Prostate gland (tissue), 2 donors: ENCODE measurements at regions not wholly inside any gene's neighbourhood (a gene's known extent, or its start where the extent isn't known, plus 50 kb on each side); places are given as distances from the start of the nearest gene placed in this dataset.

Source experiments
- DNase-seq: peaks from one replicate; pipeline ENCODE4 v3.0.0-alpha.2; 2019; ENCODE audit warnings: low spot score
- H3K27ac ChIP-seq, 2 donors: fragments of 200-600 bp; sonication (generic); 2 replicates each; pipeline ENCODE4 v1.5.1; 2017 to 2019
- H3K27me3 ChIP-seq: fragments of 200-600 bp; sonication (generic); replicated peaks from 2 replicates; pipeline ENCODE4 v1.5.1; 2019; ENCODE audit not compliant: insufficient read depth
- H3K36me3 ChIP-seq, 2 donors: fragments of 200-600 bp; sonication (generic); 1 replicate in 1 of 2; 2 replicates in 1 of 2; pipeline versions ENCODE4 v1.5.1 to v1.8.1; 2017 to 2019
- H3K4me1 ChIP-seq: fragments of 200-600 bp; sonication (generic); replicated peaks from 2 replicates; pipeline ENCODE4 v1.5.1; 2019
- H3K4me3 ChIP-seq, 2 donors: fragments of 200-600 bp; sonication (generic); 2 replicates each; pipeline ENCODE4 v1.5.1; 2017 to 2019
- H3K9me3 ChIP-seq: fragments of 200-600 bp; sonication (generic); 2 replicates; pipeline ENCODE4 v1.5.1; 2017
- POLR2A ChIP-seq: fragments of 450-650 bp; IDR thresholded peaks from one replicate; pipeline ENCODE4 v1.6.1; 2016; ENCODE audit warnings: antibody characterized with exemption, mild to moderate bottlenecking
- POLR2AphosphoS5 ChIP-seq: sonication (generic); formaldehyde crosslinking; IDR thresholded peaks from one replicate; pipeline ENCODE4 v1.6.1; 2017; ENCODE audit warnings: antibody characterized with exemption
- WGBS: methylation state at CpG from one replicate; pipeline ENCODE4 v1.1.5; 2018; 5-methylcytosine and 5-hydroxymethylcytosine counted together
- intact Hi-C: fragments of 100-400 bp; cut with DNase I; formaldehyde crosslinking; loops from one replicate; pipeline ENCODE4 v1.14.2; 2022
- TF ChIP-seq, protein P1 (sequence below), 4 experiments: fragments of 200-600 bp in 2 of 4; fragments of 450-650 bp in 2 of 4; sonication (generic) in 2 of 4; IDR thresholded peaks; 1 replicate in 3 of 4; 2 replicates in 1 of 4; pipeline ENCODE4 v1.5.1; 2016 to 2019; ENCODE audit warnings: antibody characterized with exemption in 4 of 4, mild to moderate bottlenecking in 2 of 4, moderate library complexity in 2 of 4

DNA sequence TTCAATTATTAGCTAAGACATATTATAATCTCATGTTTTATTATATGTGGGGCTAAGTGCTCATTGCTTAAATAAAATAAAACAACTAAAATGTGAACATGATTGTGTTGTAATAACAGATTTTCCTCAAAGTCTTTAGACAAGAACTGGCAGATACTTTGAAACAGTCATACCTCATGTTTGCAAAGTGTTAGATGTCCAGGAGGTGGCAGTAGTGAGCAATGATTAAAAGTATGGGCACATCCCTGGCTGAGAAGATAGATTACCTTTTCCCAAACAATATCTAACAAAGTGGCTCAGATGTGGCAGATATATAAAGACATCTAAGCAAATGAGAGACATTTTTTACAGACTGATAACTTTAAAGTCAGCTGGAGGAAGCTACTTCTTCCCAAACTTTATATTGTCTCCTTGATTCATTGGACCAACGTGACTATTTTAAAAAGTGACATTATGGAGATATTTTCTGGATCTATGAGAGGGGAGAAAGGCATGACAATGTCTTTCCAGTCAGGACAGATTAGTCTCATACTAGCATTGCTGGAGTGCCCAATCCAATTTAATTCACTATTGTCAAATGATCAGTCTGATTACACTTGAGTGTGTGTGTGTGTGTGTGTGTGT lies 269.8 kb downstream of the S1PR1 start:
- Histone ChIP-seq H3K36me3 (no peaks in the 10 kb centered on the region), H3K27ac (no peak overlapping the region), H3K9me3 (no peaks in the 10 kb centered on the region), H3K27me3 (no peaks in the 10 kb centered on the region), H3K4me3 (no peak overlapping the region), H3K4me1 (no peaks in the 10 kb centered on the region)
- 36% methylated on average over 1 of the region's 1 CpG for WGBS
- peak; percentile 6 for DNase-seq
- intact Hi-C loops = no loop called here
- TF ChIP-seq POLR2A = no peak
- TF ChIP-seq, protein P1, sequence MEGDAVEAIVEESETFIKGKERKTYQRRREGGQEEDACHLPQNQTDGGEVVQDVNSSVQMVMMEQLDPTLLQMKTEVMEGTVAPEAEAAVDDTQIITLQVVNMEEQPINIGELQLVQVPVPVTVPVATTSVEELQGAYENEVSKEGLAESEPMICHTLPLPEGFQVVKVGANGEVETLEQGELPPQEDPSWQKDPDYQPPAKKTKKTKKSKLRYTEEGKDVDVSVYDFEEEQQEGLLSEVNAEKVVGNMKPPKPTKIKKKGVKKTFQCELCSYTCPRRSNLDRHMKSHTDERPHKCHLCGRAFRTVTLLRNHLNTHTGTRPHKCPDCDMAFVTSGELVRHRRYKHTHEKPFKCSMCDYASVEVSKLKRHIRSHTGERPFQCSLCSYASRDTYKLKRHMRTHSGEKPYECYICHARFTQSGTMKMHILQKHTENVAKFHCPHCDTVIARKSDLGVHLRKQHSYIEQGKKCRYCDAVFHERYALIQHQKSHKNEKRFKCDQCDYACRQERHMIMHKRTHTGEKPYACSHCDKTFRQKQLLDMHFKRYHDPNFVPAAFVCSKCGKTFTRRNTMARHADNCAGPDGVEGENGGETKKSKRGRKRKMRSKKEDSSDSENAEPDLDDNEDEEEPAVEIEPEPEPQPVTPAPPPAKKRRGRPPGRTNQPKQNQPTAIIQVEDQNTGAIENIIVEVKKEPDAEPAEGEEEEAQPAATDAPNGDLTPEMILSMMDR (IDR thresholded peaks at IDR 0.05) = peak in 3 of 4 experiments; percentile 18 to 56 (median 35)

DNA sequence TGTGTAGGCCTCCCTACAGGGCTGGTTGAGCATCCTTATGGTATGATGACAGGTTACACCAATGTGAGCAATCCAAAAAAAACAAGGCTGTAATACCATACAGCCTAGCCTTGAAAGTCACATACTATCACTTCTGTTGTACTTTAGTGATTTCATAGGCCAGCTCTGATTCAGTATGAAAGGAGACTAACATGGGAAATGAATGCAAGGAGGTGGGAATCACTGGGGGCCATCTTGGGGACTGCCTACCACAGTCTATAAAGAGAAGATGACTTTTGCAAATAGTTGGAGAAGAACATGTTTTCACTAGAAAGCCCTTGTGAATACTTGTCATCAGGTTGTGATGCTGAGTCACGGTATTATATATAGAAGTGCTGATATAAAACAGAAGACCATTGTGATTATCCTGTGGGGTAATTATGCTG lies 270.7 kb downstream of the S1PR1 start:
- intact Hi-C loops = no loop called here
- TF ChIP-seq POLR2AphosphoS5 = no peak
- H3K27me3 ChIP-seq = no peaks in the 10 kb centered on the region
- H3K27ac ChIP-seq = no peak overlapping the region
- DNase-seq = no peak
- 70% methylated on average over 1 of the region's 1 CpG for WGBS
- H3K9me3 ChIP-seq = no peaks in the 10 kb centered on the region
- no peak overlapping the region for H3K4me3 ChIP-seq
- no peaks in the 10 kb centered on the region for H3K36me3 ChIP-seq
- no peaks in the 10 kb centered on the region for H3K4me1 ChIP-seq

DNA sequence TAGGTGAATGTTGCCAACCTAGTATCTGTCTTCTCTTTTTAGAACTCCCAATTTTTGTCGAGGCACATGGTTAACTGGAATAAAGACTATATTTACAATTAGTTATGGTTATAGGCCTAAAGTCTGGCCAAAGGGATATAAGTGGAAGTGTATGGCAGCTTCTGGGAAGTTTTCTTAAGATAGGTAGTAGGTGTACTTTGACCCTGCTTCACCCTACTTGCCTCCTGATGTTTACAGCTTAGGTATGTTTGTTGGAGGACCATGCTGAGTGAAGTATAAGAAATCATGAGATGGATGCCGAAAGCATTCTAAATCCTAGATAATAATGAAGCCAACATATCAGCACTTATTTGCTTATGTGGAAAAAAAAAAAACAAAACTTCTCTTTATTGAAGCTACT lies 272.1 kb downstream of the S1PR1 start:
- no peak for DNase-seq
- H3K27ac ChIP-seq = no peak overlapping the region
- no peaks in the 10 kb centered on the region for H3K27me3 ChIP-seq
- no peaks in the 10 kb centered on the region for H3K9me3 ChIP-seq
- H3K36me3 ChIP-seq = no peaks in the 10 kb centered on the region
- TF ChIP-seq POLR2A (no peak), POLR2AphosphoS5 (no peak)
- TF ChIP-seq, protein P1 (IDR thresholded peaks at IDR 0.05) = no peak
- intact Hi-C loops = no loop called here
- 98% methylated on average over 2 of the region's 2 CpGs for WGBS
- H3K4me1 ChIP-seq = no peaks in the 10 kb centered on the region
- H3K4me3 ChIP-seq = no peak overlapping the region

DNA sequence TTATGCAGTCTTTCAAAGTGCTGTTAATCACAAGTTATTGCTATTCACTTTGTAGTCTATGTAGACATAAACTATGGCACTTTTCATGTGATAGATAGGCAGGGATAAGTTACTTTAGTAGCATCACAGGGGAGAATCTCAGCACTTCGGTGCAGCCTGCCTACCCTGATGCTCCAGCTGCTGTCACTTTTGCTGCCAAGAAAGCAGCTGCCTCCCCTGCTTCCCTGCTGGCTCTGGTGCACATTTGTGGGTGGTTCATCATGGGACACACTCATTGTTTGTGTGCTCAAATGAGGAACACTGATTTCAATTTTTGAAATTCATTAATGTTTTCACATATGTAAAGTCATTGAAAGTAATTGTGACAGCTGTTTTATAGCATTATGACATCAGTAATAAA lies 272.6 kb downstream of the S1PR1 start:
- intact Hi-C loops = no loop called here
- Histone ChIP-seq H3K27me3 (no peaks in the 10 kb centered on the region), H3K27ac (no peak overlapping the region), H3K4me1 (no peaks in the 10 kb centered on the region), H3K9me3 (no peaks in the 10 kb centered on the region), H3K4me3 (no peak overlapping the region), H3K36me3 (no peaks in the 10 kb centered on the region)
- WGBS = 39% methylated on average over 1 of the region's 1 CpG
- TF ChIP-seq POLR2A (no peak), POLR2AphosphoS5 (no peak)
- TF ChIP-seq, protein P1 (IDR thresholded peaks at IDR 0.05) = no peak
- DNase-seq = no peak

DNA sequence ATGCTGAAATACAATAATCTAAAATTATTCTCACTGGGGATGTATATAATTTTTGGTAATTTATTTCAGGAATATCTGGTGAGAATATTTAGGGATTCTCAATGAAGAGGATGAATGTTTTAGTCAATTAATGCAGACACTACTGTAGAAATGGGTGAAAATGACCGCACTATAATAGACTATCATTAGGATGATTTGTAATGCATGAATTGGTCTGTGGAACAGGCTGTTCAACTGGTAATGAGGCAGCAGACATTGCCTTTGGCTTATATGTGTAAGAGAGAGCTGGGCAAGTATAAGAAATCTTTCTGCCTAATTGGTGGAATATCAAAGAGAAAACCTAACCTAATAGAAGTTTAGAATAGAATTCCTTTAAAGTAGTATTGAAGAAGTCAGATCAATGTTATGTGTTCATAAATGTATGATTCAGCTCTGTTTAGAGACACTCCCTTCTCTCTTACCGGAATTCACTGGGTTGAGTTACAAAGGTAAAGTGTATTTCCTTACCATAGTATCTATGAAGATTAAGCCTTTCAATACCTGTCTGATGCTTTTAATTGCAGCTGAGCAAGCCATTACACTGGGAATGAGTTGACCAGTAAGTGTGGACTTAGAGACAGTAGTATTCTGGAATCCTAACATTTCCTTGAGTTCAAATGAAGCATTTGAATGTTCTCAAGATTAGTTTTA lies 274.5 kb downstream of the S1PR1 start:
- H3K27ac ChIP-seq = no peak overlapping the region
- no peak for DNase-seq
- intact Hi-C loops = no loop called here
- no peak for TF ChIP-seq POLR2AphosphoS5
- no peak for TF ChIP-seq POLR2A
- TF ChIP-seq, protein P1 (IDR thresholded peaks at IDR 0.05) = no peak
- H3K9me3 ChIP-seq = no peaks in the 10 kb centered on the region
- WGBS = 80% methylated on average over 2 of the region's 2 CpGs
- H3K4me3 ChIP-seq = no peak overlapping the region
- no peaks in the 10 kb centered on the region for H3K36me3 ChIP-seq
- no peaks in the 10 kb centered on the region for H3K4me1 ChIP-seq
- no peaks in the 10 kb centered on the region for H3K27me3 ChIP-seq
